ENCODE measurements at regions not wholly inside any gene's neighbourhood (a gene's known extent, or its start where the extent isn't known, plus 50 kb on each side); places are given as distances from the start of the nearest gene placed in this dataset.

DNA sequence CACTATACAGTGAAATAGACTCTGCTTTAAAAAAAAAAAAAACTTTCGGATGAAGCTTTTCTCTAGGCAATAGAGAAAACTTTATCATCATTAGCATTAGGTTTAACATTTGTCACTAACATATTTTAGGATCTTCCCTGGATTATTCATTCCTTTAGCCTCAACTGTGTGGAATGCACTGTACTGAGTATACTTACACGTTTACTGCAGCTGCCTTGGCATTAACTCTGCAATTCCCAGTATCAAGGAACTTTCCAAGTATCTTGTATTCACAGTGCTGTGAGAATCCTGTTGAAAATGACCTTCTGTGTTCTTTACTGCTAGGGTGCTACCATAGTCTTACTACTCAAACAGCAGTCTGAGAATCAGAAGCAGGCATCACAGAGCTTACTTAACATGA is 328.2 kb upstream of the COL3A1 start:
- WGBS (ENCODE audit: insufficient coverage), result no CpG with 5 or more reads among the region's 2 CpGs
- no peaks in the 10 kb centered on the region for H3K4me1 Mint-ChIP-seq
- H3K27me3 Mint-ChIP-seq, result no peaks in the 10 kb centered on the region
- Histone ChIP-seq H3K4me3 (ENCODE audit: control insufficient read depth in 1 of 2, extremely low read depth in 1 of 2, low read length in 1 of 2) (no peak overlapping the region), H3K27me3 (replicated peaks in 1 of 2; ENCODE audit: control insufficient read depth in 2 of 2, extremely low read depth in 1 of 2, insufficient read depth in 2 of 2, low read length in 1 of 2) (no peaks in the 10 kb centered on the region), H3K4me1 (ENCODE audit: control insufficient read depth in 1 of 2, extremely low read depth in 1 of 2, insufficient read depth in 2 of 2, low read length in 2 of 2) (no peaks in the 10 kb centered on the region), H3K36me3 (ENCODE audit: control insufficient read depth in 2 of 2, extremely low read depth in 1 of 2, insufficient read depth in 1 of 2, low read length in 1 of 2) (no peaks in the 10 kb centered on the region), H3K9me3 (no peaks in the 10 kb centered on the region), H3K27ac (ENCODE audit: low read length) (no peak overlapping the region)
- H3K36me3 Mint-ChIP-seq, result no peaks in the 10 kb centered on the region
- no peak for DNase-seq
- ATAC-seq (replicated peaks in 1 of 4), result no peak
- peaks cover 0 to 4% (median 3%) of the 10 kb centered on the region in 3 donors for H3K9me3 Mint-ChIP-seq
- ChIA-PET POLR2A (no interaction called here), CTCF (no interaction called here)
- H3K4me3 Mint-ChIP-seq, result no peak overlapping the region
- H3K27ac Mint-ChIP-seq, result no peak overlapping the region

DNA sequence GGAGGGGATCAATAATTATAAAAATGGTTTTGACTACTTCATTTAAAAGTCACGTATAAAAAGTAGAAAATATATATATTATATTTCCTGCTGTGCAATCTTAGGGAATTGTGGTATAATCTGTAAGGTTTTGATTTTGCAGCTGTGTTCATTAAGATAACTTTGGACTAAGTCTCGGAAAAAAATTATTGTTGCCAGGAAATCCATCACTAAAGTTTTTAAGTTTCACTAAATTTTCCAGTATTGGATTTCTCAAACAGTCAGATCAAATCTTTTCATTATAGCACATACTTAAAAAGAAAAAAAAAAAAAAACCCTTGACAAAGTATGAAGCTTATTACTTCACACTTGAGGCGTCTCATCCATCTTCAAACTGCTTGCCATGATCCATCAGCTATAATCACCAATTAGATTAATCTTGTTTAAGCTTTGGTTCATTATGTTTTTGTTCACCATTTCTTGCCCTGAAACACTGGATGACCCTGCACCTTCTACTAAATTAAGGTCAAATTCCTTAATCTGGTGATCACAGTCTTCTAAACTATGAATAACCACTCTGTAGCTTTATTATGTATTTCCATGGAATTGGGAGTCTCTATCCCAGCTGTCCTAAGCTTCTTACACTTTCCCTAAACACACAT is 326.6 kb upstream of the COL3A1 start:
- H3K27me3 ChIP-seq (replicated peaks in 1 of 2; ENCODE audit: control insufficient read depth in 2 of 2, extremely low read depth in 1 of 2, insufficient read depth in 2 of 2, low read length in 1 of 2), result no peaks in the 10 kb centered on the region
- peaks cover 0 to 8% (median 7%) of the 10 kb centered on the region in 3 donors for H3K9me3 Mint-ChIP-seq
- no peaks in the 10 kb centered on the region for H3K4me1 ChIP-seq (ENCODE audit: control insufficient read depth in 1 of 2, extremely low read depth in 1 of 2, insufficient read depth in 2 of 2, low read length in 2 of 2)
- H3K36me3 Mint-ChIP-seq, result no peaks in the 10 kb centered on the region
- no peaks in the 10 kb centered on the region for H3K4me1 Mint-ChIP-seq
- ChIA-PET CTCF (no interaction called here), POLR2A (no interaction called here)
- H3K27ac Mint-ChIP-seq, result no peak overlapping the region
- ATAC-seq (replicated peaks in 1 of 4), result no peak
- no peak overlapping the region for H3K4me3 Mint-ChIP-seq
- H3K9me3 ChIP-seq, result no peaks in the 10 kb centered on the region
- DNase-seq, result no peak
- H3K36me3 ChIP-seq (ENCODE audit: control insufficient read depth in 2 of 2, extremely low read depth in 1 of 2, insufficient read depth in 1 of 2, low read length in 1 of 2), result no peaks in the 10 kb centered on the region
- no peaks in the 10 kb centered on the region for H3K27me3 Mint-ChIP-seq
- H3K27ac ChIP-seq (ENCODE audit: low read length), result no peak overlapping the region
- no CpG with 5 or more reads among the region's 3 CpGs for WGBS (ENCODE audit: insufficient coverage)
- no peak overlapping the region for H3K4me3 ChIP-seq (ENCODE audit: control insufficient read depth in 1 of 2, extremely low read depth in 1 of 2, low read length in 1 of 2)

DNA sequence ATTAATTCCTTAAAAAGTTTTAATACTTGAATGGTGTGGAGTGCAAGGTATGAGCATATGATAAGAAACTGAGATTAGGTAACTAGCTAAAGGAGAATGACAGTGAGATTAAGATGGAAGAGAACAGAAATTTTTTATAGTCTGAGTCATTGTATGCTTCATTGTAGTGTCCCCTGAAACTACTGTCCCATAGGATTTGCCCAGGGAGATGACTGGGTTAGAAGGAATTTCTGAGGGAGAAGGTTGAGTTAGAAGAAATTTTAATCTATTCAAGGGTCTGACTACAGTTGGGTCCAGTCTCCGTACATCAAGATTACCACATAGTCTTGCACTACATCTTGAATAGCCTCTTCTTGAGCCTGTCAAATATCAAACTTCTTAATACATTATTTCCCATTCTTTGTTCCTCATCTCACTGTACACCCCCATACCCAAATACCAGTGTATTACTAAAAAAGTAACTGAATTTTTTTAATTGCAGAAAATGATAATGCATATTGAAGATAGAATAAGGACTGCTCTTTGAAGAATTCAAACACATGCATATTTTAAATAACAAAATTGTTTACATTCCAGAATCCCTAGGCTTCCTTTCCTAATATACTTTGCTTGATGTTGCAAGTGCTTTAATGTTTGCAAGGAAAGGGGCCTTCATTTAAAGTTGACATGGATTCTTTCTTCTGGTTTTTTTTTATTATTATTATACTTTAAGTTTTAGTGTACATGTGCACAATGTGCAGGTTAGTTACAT is 314.3 kb upstream of the COL3A1 start:
- H3K4me3 Mint-ChIP-seq, result no peak overlapping the region
- H3K4me1 ChIP-seq (ENCODE audit: control insufficient read depth in 1 of 2, extremely low read depth in 1 of 2, insufficient read depth in 2 of 2, low read length in 2 of 2), result no peaks in the 10 kb centered on the region
- H3K36me3 ChIP-seq (ENCODE audit: control insufficient read depth in 2 of 2, extremely low read depth in 1 of 2, insufficient read depth in 1 of 2, low read length in 1 of 2), result no peaks in the 10 kb centered on the region
- peaks cover 0 to 4% (median 3%) of the 10 kb centered on the region in 3 donors for H3K9me3 Mint-ChIP-seq
- H3K4me1 Mint-ChIP-seq, result no peaks in the 10 kb centered on the region
- ChIA-PET CTCF (no interaction called here), POLR2A (no interaction called here)
- H3K36me3 Mint-ChIP-seq, result no peaks in the 10 kb centered on the region
- H3K27ac ChIP-seq (ENCODE audit: low read length), result no peak overlapping the region
- DNase-seq (no peak), ATAC-seq (replicated peaks in 1 of 4) (no peak)
- H3K27me3 ChIP-seq (replicated peaks in 1 of 2; ENCODE audit: control insufficient read depth in 2 of 2, extremely low read depth in 1 of 2, insufficient read depth in 2 of 2, low read length in 1 of 2), result no peaks in the 10 kb centered on the region
- no peaks in the 10 kb centered on the region for H3K27me3 Mint-ChIP-seq
- no peak overlapping the region for H3K27ac Mint-ChIP-seq
- no peaks in the 10 kb centered on the region for H3K9me3 ChIP-seq
- H3K4me3 ChIP-seq (ENCODE audit: control insufficient read depth in 1 of 2, extremely low read depth in 1 of 2, low read length in 1 of 2), result no peak overlapping the region
- no CpG with 5 or more reads among the region's 1 CpG for WGBS (ENCODE audit: insufficient coverage)

DNA sequence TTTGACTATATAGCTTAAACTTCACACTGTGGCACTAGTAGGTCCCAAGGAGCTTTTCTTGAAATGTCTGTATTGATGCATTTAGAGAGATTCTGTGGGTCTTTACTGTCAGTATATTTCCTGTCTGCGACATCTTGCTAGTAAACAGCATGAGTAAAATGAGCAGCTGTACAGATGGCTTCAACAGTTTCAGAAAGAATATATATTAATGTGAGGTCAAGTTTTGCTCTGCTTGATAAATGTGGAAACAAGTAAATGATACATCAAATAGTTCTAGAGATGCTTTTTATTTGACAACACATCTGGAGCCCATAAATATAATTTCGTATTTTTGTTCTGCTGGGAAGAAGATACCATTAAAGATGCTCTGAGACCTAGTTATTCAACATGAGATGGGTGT is 310.9 kb upstream of the COL3A1 start:
- H3K36me3 Mint-ChIP-seq, result no peaks in the 10 kb centered on the region
- Histone ChIP-seq H3K27ac (ENCODE audit: low read length) (no peak overlapping the region), H3K4me1 (ENCODE audit: control insufficient read depth in 1 of 2, extremely low read depth in 1 of 2, insufficient read depth in 2 of 2, low read length in 2 of 2) (no peaks in the 10 kb centered on the region), H3K36me3 (ENCODE audit: control insufficient read depth in 2 of 2, extremely low read depth in 1 of 2, insufficient read depth in 1 of 2, low read length in 1 of 2) (no peaks in the 10 kb centered on the region), H3K9me3 (no peaks in the 10 kb centered on the region), H3K27me3 (replicated peaks in 1 of 2; ENCODE audit: control insufficient read depth in 2 of 2, extremely low read depth in 1 of 2, insufficient read depth in 2 of 2, low read length in 1 of 2) (no peaks in the 10 kb centered on the region), H3K4me3 (ENCODE audit: control insufficient read depth in 1 of 2, extremely low read depth in 1 of 2, low read length in 1 of 2) (no peak overlapping the region)
- DNase-seq (no peak), ATAC-seq (replicated peaks in 1 of 4) (no peak)
- ChIA-PET POLR2A (no interaction called here), CTCF (no interaction called here)
- no peak overlapping the region for H3K27ac Mint-ChIP-seq
- H3K4me3 Mint-ChIP-seq, result no peak overlapping the region
- H3K9me3 Mint-ChIP-seq, result peaks cover 0 to 4% (median 3%) of the 10 kb centered on the region in 3 donors
- 80% methylated on average over 1 of the region's 2 CpGs for WGBS (ENCODE audit: insufficient coverage)
- H3K4me1 Mint-ChIP-seq, result no peaks in the 10 kb centered on the region
- H3K27me3 Mint-ChIP-seq, result no peaks in the 10 kb centered on the region

GRCh38 chr2:188664416-188664815 is 309.8 kb upstream of the COL3A1 start:
- no CpG with 5 or more reads among the region's 2 CpGs for WGBS (ENCODE audit: insufficient coverage)
- no peaks in the 10 kb centered on the region for H3K36me3 Mint-ChIP-seq
- H3K27me3 Mint-ChIP-seq, result no peaks in the 10 kb centered on the region
- DNase-seq (no peak), ATAC-seq (replicated peaks in 1 of 4) (no peak)
- Histone ChIP-seq H3K9me3 (no peaks in the 10 kb centered on the region), H3K36me3 (ENCODE audit: control insufficient read depth in 2 of 2, extremely low read depth in 1 of 2, insufficient read depth in 1 of 2, low read length in 1 of 2) (no peaks in the 10 kb centered on the region), H3K27ac (ENCODE audit: low read length) (no peak overlapping the region), H3K27me3 (replicated peaks in 1 of 2; ENCODE audit: control insufficient read depth in 2 of 2, extremely low read depth in 1 of 2, insufficient read depth in 2 of 2, low read length in 1 of 2) (no peaks in the 10 kb centered on the region), H3K4me3 (ENCODE audit: control insufficient read depth in 1 of 2, extremely low read depth in 1 of 2, low read length in 1 of 2) (no peak overlapping the region), H3K4me1 (ENCODE audit: control insufficient read depth in 1 of 2, extremely low read depth in 1 of 2, insufficient read depth in 2 of 2, low read length in 2 of 2) (no peaks in the 10 kb centered on the region)
- ChIA-PET CTCF (no interaction called here), POLR2A (no interaction called here)
- no peaks in the 10 kb centered on the region for H3K4me1 Mint-ChIP-seq
- no peak overlapping the region for H3K4me3 Mint-ChIP-seq
- H3K27ac Mint-ChIP-seq, result no peak overlapping the region
- H3K9me3 Mint-ChIP-seq, result peaks cover 2 to 4% (median 3%) of the 10 kb centered on the region in 3 donors

GRCh38 chr2:188664951-188665595 is 309.1 kb upstream of the COL3A1 start:
- no CpG with 5 or more reads among the region's 3 CpGs for WGBS (ENCODE audit: insufficient coverage)
- Mint-ChIP-seq H3K36me3 (no peaks in the 10 kb centered on the region), H3K9me3 (peaks cover 2 to 4% (median 3%) of the 10 kb centered on the region in 3 donors), H3K4me3 (no peak overlapping the region), H3K27ac (no peak overlapping the region), H3K27me3 (no peaks in the 10 kb centered on the region), H3K4me1 (no peaks in the 10 kb centered on the region)
- DNase-seq (no peak), ATAC-seq (replicated peaks in 1 of 4) (no peak)
- Histone ChIP-seq H3K27me3 (replicated peaks in 1 of 2; ENCODE audit: control insufficient read depth in 2 of 2, extremely low read depth in 1 of 2, insufficient read depth in 2 of 2, low read length in 1 of 2) (no peaks in the 10 kb centered on the region), H3K4me1 (ENCODE audit: control insufficient read depth in 1 of 2, extremely low read depth in 1 of 2, insufficient read depth in 2 of 2, low read length in 2 of 2) (no peaks in the 10 kb centered on the region), H3K4me3 (ENCODE audit: control insufficient read depth in 1 of 2, extremely low read depth in 1 of 2, low read length in 1 of 2) (no peak overlapping the region), H3K36me3 (ENCODE audit: control insufficient read depth in 2 of 2, extremely low read depth in 1 of 2, insufficient read depth in 1 of 2, low read length in 1 of 2) (no peaks in the 10 kb centered on the region), H3K9me3 (no peaks in the 10 kb centered on the region), H3K27ac (ENCODE audit: low read length) (no peak overlapping the region)
- POLR2A ChIA-PET, result no interaction called here
- CTCF ChIA-PET, result no interaction called here
